ENCODE measurements at regions not wholly inside any gene's neighbourhood (a gene's known extent, or its start where the extent isn't known, plus 50 kb on each side); places are given as distances from the start of the nearest gene placed in this dataset.

GRCh38 chr1:182236651-182237077, 154.9 kb downstream of the GLUL start (continued):
- peak; percentile 65; the same call in 1 of the 2 replicates for TF ChIP-seq ZBTB5 (IDR thresholded peaks at IDR 0.05)
- no peak for TF ChIP-seq THAP7 (CRISPR knock-in tag; IDR thresholded peaks at IDR 0.05)
- no peak for TF ChIP-seq ZNF445 (CRISPR knock-in tag; IDR thresholded peaks at IDR 0.05; ENCODE audit: low read depth)
- no peak for TF ChIP-seq ZNF766 (CRISPR knock-in tag; conservative IDR thresholded peaks at IDR 0.05)
- peak; percentile 80 for TF ChIP-seq EHMT2 (IDR thresholded peaks at IDR 0.05)
- no peak for TF ChIP-seq BDP1 (IDR thresholded peaks at IDR 0.05; ENCODE audit: insufficient read depth, insufficient read length)
- TF ChIP-seq ZBTB26 (CRISPR knock-in tag; IDR thresholded peaks at IDR 0.05): peak; percentile 78; the same call in 1 of the 2 replicates
- TF ChIP-seq HDAC6 (IDR thresholded peaks at IDR 0.05; ENCODE audit: low read depth, low read length): no peak
- TF ChIP-seq ARID2 (IDR thresholded peaks at IDR 0.05): 0 out of 2 replicates have a peak, but pooled peaks have one; percentile 21
- TF ChIP-seq EGR1 (conservative IDR thresholded peaks at IDR 0.05): no peak
- no peak for TF ChIP-seq PML (IDR thresholded peaks at IDR 0.05; ENCODE audit: low read length)
- no peak for TF ChIP-seq RREB1 (CRISPR knock-in tag; IDR thresholded peaks at IDR 0.05)
- no peak for TF ChIP-seq PHF21A (IDR thresholded peaks at IDR 0.05; ENCODE audit: borderline replicate concordance, low read depth)
- no peak for TF ChIP-seq ARID3A (IDR thresholded peaks at IDR 0.05; ENCODE audit: borderline replicate concordance, low read depth, low read length)
- no peak for TF ChIP-seq IRF2 (CRISPR knock-in tag; IDR thresholded peaks at IDR 0.05)
- TF ChIP-seq ETV6 (IDR thresholded peaks at IDR 0.05; ENCODE audit: borderline replicate concordance in 1 of 2, low read depth in 2 of 2, low read length in 1 of 2): no peak
- no peak for TF ChIP-seq ETV6 (CRISPR knock-in tag; IDR thresholded peaks at IDR 0.05; ENCODE audit: borderline replicate concordance)
- TF ChIP-seq POU5F1 (IDR thresholded peaks at IDR 0.05; ENCODE audit: borderline replicate concordance, low read depth, low read length, partially characterized antibody): no peak
- TF ChIP-seq HDAC2 (IDR thresholded peaks at IDR 0.05): no peak

Data from K562 (cell line).